HEK293 (cell line): ENCODE measurements at regions not wholly inside any gene's neighbourhood (a gene's known extent, or its start where the extent isn't known, plus 50 kb on each side); places are given as distances from the start of the nearest gene placed in this dataset.

Experiments used
- CTCF ChIA-PET: fragments of 350-600 bp; formaldehyde crosslinking; extraction: SDS; loops from one replicate; lab custom pipeline; 2021; ENCODE audit warnings: antibody characterized with exemption; lab: Yijun Ruan, JAX
- POLR2A ChIA-PET: fragments of 300-600 bp; formaldehyde crosslinking; extraction: SDS; loops from one replicate; lab custom pipeline; 2020; ENCODE audit warnings: antibody characterized with exemption, inconsistent platforms; lab: Yijun Ruan, JAX
- H3K27ac ChIP-seq: fragments of 200-500 bp; sonication (Bioruptor generic); 2 replicates; pipeline ENCODE4 v1.5.1; 2014; ENCODE audit warnings: low read depth, low read length, control low read depth, inconsistent platforms; ENCODE audit errors: extremely low read depth
- H3K36me3 ChIP-seq, 2 experiments: fragments of 200-500 bp in 1 of 2; sonication (Bioruptor generic) in 1 of 2; 1 replicate in 1 of 2; 2 replicates in 1 of 2; pipeline ENCODE4 v1.5.1; 2014 to 2017; ENCODE audit warnings: inconsistent platforms in 2 of 2, low read length in 2 of 2; ENCODE audit not compliant: control insufficient read depth in 2 of 2, insufficient read depth in 1 of 2
- H3K4me1 ChIP-seq: fragments of 200-500 bp; sonication (Bioruptor generic); 2 replicates; pipeline ENCODE4 v1.5.1; 2014; ENCODE audit warnings: mild to moderate bottlenecking, low read length, inconsistent platforms; ENCODE audit not compliant: control insufficient read depth, insufficient read depth
- H3K4me3 ChIP-seq: 2 replicates; pipeline ENCODE4 v1.5.1; 2011; ENCODE audit warnings: low read depth, mild to moderate bottlenecking, control low read depth, low read length, moderate library complexity
- H3K9me3 ChIP-seq: fragments of 200-500 bp; sonication (Bioruptor generic); 2 replicates; pipeline ENCODE4 v1.5.1; 2014; ENCODE audit warnings: low read depth, low read length, inconsistent platforms; ENCODE audit not compliant: control insufficient read depth, insufficient read depth
- GLI2 ChIP-seq: fragments of 450-650 bp; formaldehyde crosslinking; IDR thresholded peaks from 2 replicates; pipeline ENCODE4; 2017; ENCODE audit warnings: missing biosample characterization, missing genetic modification characterization, low read depth, borderline replicate concordance
- KLF16 ChIP-seq: fragments of 450-650 bp; formaldehyde crosslinking; IDR thresholded peaks from 2 replicates; pipeline ENCODE4 v1.5.1; 2017; ENCODE audit warnings: missing biosample characterization, missing genetic modification characterization
- KLF9 ChIP-seq: fragments of 450-650 bp; formaldehyde crosslinking; IDR thresholded peaks from 2 replicates; pipeline ENCODE4 v1.5.1; 2016; ENCODE audit warnings: missing biosample characterization, missing genetic modification characterization, low read depth
- SALL2 ChIP-seq: fragments of 450-650 bp; formaldehyde crosslinking; IDR thresholded peaks from 2 replicates; pipeline ENCODE4 v1.5.0; 2017; ENCODE audit warnings: missing biosample characterization, mild to moderate bottlenecking, missing genetic modification characterization, borderline replicate concordance
- SP7 ChIP-seq: fragments of 450-650 bp; formaldehyde crosslinking; IDR thresholded peaks from 2 replicates; pipeline ENCODE4 v1.5.1; 2016; ENCODE audit warnings: missing biosample characterization, missing genetic modification characterization
- TRIM28 ChIP-seq: IDR thresholded peaks from 2 replicates; pipeline ENCODE4 v1.6.1; 2011; ENCODE audit warnings: low read length, control low read depth, borderline replicate concordance
- TSHZ1 ChIP-seq: fragments of 450-650 bp; formaldehyde crosslinking; IDR thresholded peaks from 2 replicates; pipeline ENCODE4 v1.5.1; 2016; ENCODE audit warnings: missing biosample characterization, missing genetic modification characterization, borderline replicate concordance
- ZBTB21 ChIP-seq: fragments of 450-650 bp; formaldehyde crosslinking; IDR thresholded peaks from 2 replicates; pipeline ENCODE4 v1.5.1; 2017; ENCODE audit warnings: missing biosample characterization, missing genetic modification characterization
- ZEB2 ChIP-seq: fragments of 450-650 bp; formaldehyde crosslinking; IDR thresholded peaks from 2 replicates; pipeline ENCODE4 v1.5.1; 2016; ENCODE audit warnings: missing biosample characterization, missing genetic modification characterization
- ZNF138 ChIP-seq: fragments of 450-650 bp; formaldehyde crosslinking; IDR thresholded peaks from 2 replicates; pipeline ENCODE4 v1.5.1; 2016; ENCODE audit warnings: missing biosample characterization, missing genetic modification characterization, borderline replicate concordance
- ZNF449 ChIP-seq: fragments of 450-650 bp; formaldehyde crosslinking; IDR thresholded peaks from 2 replicates; pipeline ENCODE4 v1.5.1; 2017; ENCODE audit warnings: missing biosample characterization, mild to moderate bottlenecking, missing genetic modification characterization, moderate library complexity
- ZNF501 ChIP-seq: fragments of 450-650 bp; formaldehyde crosslinking; IDR thresholded peaks from 2 replicates; pipeline ENCODE4 v1.5.1; 2016; ENCODE audit warnings: missing biosample characterization, missing genetic modification characterization
- ZNF530 ChIP-seq: fragments of 450-650 bp; formaldehyde crosslinking; IDR thresholded peaks from 2 replicates; pipeline ENCODE4 v1.5.1; 2016; ENCODE audit warnings: low read depth, missing biosample characterization, missing genetic modification characterization
- ZNF548 ChIP-seq: fragments of 450-650 bp; formaldehyde crosslinking; IDR thresholded peaks from 2 replicates; pipeline ENCODE4 v1.5.1; 2016; ENCODE audit warnings: missing biosample characterization, missing genetic modification characterization
- ZNF571 ChIP-seq: fragments of 450-650 bp; formaldehyde crosslinking; IDR thresholded peaks from 2 replicates; pipeline ENCODE4 v1.5.0; 2017; ENCODE audit warnings: missing biosample characterization, missing genetic modification characterization
- ZNF621 ChIP-seq: fragments of 450-650 bp; formaldehyde crosslinking; IDR thresholded peaks from 2 replicates; pipeline ENCODE4 v1.5.1; 2017; ENCODE audit warnings: missing biosample characterization, missing genetic modification characterization
- ZNF626 ChIP-seq: fragments of 450-650 bp; sonication (Bioruptor Pico); formaldehyde crosslinking; IDR thresholded peaks from 2 replicates; pipeline ENCODE4 v1.5.1; 2018; ENCODE audit warnings: missing biosample characterization, missing genetic modification characterization, inconsistent platforms
- ZNF692 ChIP-seq: fragments of 450-650 bp; formaldehyde crosslinking; IDR thresholded peaks from 2 replicates; pipeline ENCODE4 v1.5.1; 2016; ENCODE audit warnings: missing biosample characterization, missing genetic modification characterization
- ZSCAN30 ChIP-seq: fragments of 450-650 bp; IDR thresholded peaks from 2 replicates; pipeline ENCODE4 v1.5.1; 2018; ENCODE audit warnings: missing biosample characterization, mild to moderate bottlenecking, missing genetic modification characterization, moderate library complexity
- ZSCAN4 ChIP-seq: fragments of 450-650 bp; formaldehyde crosslinking; IDR thresholded peaks from 2 replicates; pipeline ENCODE4 v1.5.1; 2017; ENCODE audit warnings: missing biosample characterization, missing genetic modification characterization
- ZXDB ChIP-seq: fragments of 450-650 bp; formaldehyde crosslinking; IDR thresholded peaks from 2 replicates; pipeline ENCODE4 v1.5.1; 2016; ENCODE audit warnings: missing biosample characterization, missing genetic modification characterization
- TF ChIP-seq, protein P1 (sequence below): fragments of 450-650 bp; formaldehyde crosslinking; IDR thresholded peaks from 2 replicates; pipeline ENCODE4 v1.5.1; 2016; ENCODE audit warnings: missing biosample characterization, missing genetic modification characterization
- TF ChIP-seq, protein P2 (sequence below): fragments of 450-650 bp; formaldehyde crosslinking; IDR thresholded peaks from 2 replicates; pipeline ENCODE4 v1.5.1; 2016; ENCODE audit warnings: missing biosample characterization, missing genetic modification characterization
- TF ChIP-seq, protein P3 (sequence below): fragments of 450-650 bp; formaldehyde crosslinking; IDR thresholded peaks from 2 replicates; pipeline ENCODE4 v1.5.1; 2016; ENCODE audit warnings: missing biosample characterization, missing genetic modification characterization

DNA sequence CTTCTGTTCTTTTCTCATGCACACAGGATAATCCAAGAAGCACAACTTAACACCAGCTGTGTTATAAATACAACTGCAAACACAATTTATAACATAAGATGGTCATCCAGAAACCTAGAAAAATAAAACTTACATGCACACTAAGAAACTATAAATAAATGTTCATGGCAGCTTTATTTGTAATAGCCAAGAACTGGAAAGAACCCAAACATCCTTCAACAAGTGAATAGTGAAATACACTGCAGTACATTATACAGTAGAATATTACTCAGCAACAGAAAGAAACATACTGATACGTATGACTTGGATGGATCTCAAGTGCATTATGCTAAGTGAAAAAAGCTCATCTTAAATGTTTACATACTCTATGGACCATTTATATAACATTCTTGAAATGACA lies 132.7 kb downstream of the SPTSSA start:
- TF ChIP-seq ZBTB21 (tag by site-specific recombination) (no peak), ZSCAN30 (tag by site-specific recombination) (no peak), ZNF548 (no peak), KLF16 (tag by site-specific recombination) (no peak), TRIM28 (no peak), ZNF138 (tag by site-specific recombination) (no peak), KLF9 (no peak), ZNF501 (tag by site-specific recombination) (no peak), SP7 (tag by site-specific recombination) (no peak), ZXDB (no peak), ZEB2 (tag by site-specific recombination) (no peak), ZNF626 (tag by site-specific recombination) (no peak)
- TF ChIP-seq, protein P1, sequence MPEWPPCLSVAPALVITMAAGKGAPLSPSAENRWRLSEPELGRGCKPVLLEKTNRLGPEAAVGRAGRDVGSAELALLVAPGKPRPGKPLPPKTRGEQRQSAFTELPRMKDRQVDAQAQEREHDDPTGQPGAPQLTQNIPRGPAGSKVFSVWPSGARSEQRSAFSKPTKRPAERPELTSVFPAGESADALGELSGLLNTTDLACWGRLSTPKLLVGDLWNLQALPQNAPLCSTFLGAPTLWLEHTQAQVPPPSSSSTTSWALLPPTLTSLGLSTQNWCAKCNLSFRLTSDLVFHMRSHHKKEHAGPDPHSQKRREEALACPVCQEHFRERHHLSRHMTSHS (tag by site-specific recombination): no peak
- TF ChIP-seq, protein P2, sequence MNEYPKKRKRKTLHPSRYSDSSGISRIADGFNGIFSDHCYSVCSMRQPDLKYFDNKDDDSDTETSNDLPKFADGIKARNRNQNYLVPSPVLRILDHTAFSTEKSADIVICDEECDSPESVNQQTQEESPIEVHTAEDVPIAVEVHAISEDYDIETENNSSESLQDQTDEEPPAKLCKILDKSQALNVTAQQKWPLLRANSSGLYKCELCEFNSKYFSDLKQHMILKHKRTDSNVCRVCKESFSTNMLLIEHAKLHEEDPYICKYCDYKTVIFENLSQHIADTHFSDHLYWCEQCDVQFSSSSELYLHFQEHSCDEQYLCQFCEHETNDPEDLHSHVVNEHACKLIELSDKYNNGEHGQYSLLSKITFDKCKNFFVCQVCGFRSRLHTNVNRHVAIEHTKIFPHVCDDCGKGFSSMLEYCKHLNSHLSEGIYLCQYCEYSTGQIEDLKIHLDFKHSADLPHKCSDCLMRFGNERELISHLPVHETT (tag by site-specific recombination): no peak
- TF ChIP-seq, all 188 proteins: peak for 0
- no peaks in the 10 kb centered on the region for H3K9me3 ChIP-seq
- ChIA-PET CTCF (interaction anchor here (0.6 to 1.9 kb wide), 8 partner anchors 9 to 169 kb away, joined by 3 to 8 read pairs (median 4); no protein-coding TSS in a partner anchor), POLR2A (interaction anchor here (0.9 kb wide), 1 partner anchor 220 kb away, joined by 7 read pairs; no protein-coding TSS in a partner anchor)
- H3K27ac ChIP-seq: no peak overlapping the region
- H3K36me3 ChIP-seq: no peaks in the 10 kb centered on the region
- H3K4me1 ChIP-seq: no peaks in the 10 kb centered on the region
- H3K4me3 ChIP-seq: no peak overlapping the region

DNA sequence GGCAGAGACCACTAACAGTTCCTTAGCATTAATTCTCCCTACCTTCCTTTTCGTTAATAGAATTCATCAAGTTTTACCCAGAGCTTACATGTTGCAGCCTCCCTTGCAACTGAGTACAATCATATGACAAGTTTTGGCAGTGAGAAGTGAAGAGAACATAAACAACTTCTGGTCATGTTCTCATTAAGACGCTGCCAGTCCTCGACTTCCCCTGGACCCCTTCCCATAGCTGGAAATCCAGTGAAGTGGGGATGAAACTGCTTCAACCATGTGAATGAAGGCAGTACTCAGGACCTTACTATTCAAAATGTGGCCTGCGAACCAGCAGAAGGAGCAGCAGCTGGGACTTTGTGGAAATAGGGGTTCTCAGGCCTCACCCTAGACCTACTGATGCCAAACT lies 133.9 kb downstream of the SPTSSA start:
- Histone ChIP-seq H3K27ac (no peak overlapping the region), H3K36me3 (no peaks in the 10 kb centered on the region), H3K9me3 (no peaks in the 10 kb centered on the region), H3K4me3 (no peak overlapping the region), H3K4me1 (no peaks in the 10 kb centered on the region)
- POLR2A ChIA-PET: interaction anchor here (0.6 kb wide), 1 partner anchor 169 kb away, joined by 3 read pairs; no protein-coding TSS in a partner anchor
- CTCF ChIA-PET: interaction anchor here (1.1 to 1.9 kb wide), 3 partner anchors 133 to 170 kb away, joined by 5 to 8 read pairs (median 6); no protein-coding TSS in a partner anchor
- TF ChIP-seq TSHZ1 (tag by site-specific recombination) (no peak), ZNF621 (tag by site-specific recombination) (no peak), ZNF530 (tag by site-specific recombination) (no peak), ZSCAN4 (tag by site-specific recombination) (no peak), ZNF571 (no peak), GLI2 (no peak), ZNF449 (no peak), ZNF692 (tag by site-specific recombination) (no peak), SALL2 (tag by site-specific recombination) (no peak)
- TF ChIP-seq, protein P3, sequence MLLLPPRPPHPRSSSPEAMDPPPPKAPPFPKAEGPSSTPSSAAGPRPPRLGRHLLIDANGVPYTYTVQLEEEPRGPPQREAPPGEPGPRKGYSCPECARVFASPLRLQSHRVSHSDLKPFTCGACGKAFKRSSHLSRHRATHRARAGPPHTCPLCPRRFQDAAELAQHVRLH: no peak
